ENCODE measurements at regions not wholly inside any gene's neighbourhood (a gene's known extent, or its start where the extent isn't known, plus 50 kb on each side); places are given as distances from the start of the nearest gene placed in this dataset.

- TF ChIP-seq CTCF (IDR thresholded peaks at IDR 0.05) (no peak), POLR2A (IDR thresholded peaks at IDR 0.05) (no peak)
These were observed 192.6 kb upstream of the AJAP1 start for GRCh38 chr1:4461726-4462290.
